Transverse colon (tissue), 4 donors: ENCODE measurements at regions not wholly inside any gene's neighbourhood (a gene's known extent, or its start where the extent isn't known, plus 50 kb on each side); places are given as distances from the start of the nearest gene placed in this dataset.

Experiments used
- EP300 ChIP-seq: sonication (generic); formaldehyde crosslinking; IDR thresholded peaks from one replicate; pipeline ENCODE4 v1.6.1; 2017; ENCODE audit warnings: antibody characterized with exemption, low read depth
- POLR2A ChIP-seq: fragments of 450-650 bp; IDR thresholded peaks from one replicate; pipeline ENCODE4 v1.6.1; 2016; ENCODE audit warnings: antibody characterized with exemption, mild to moderate bottlenecking, moderate library complexity
- POLR2AphosphoS5 ChIP-seq, 3 donors: sonication (generic); formaldehyde crosslinking; IDR thresholded peaks; one replicate each; pipeline ENCODE4 v1.6.1; 2016; ENCODE audit warnings: antibody characterized with exemption in 3 of 3
- TF ChIP-seq, protein P1 (sequence below), 5 experiments: fragments of 200-600 bp in 3 of 5; fragments of 450-650 bp in 2 of 5; sonication (generic) in 3 of 5; IDR thresholded peaks; 1 replicate in 2 of 5; 2 replicates in 3 of 5; pipeline ENCODE4 v1.5.1; 2016 to 2017; ENCODE audit warnings: antibody characterized with exemption in 5 of 5, inconsistent platforms in 3 of 5, mild to moderate bottlenecking in 2 of 5, moderate library complexity in 1 of 5

DNA sequence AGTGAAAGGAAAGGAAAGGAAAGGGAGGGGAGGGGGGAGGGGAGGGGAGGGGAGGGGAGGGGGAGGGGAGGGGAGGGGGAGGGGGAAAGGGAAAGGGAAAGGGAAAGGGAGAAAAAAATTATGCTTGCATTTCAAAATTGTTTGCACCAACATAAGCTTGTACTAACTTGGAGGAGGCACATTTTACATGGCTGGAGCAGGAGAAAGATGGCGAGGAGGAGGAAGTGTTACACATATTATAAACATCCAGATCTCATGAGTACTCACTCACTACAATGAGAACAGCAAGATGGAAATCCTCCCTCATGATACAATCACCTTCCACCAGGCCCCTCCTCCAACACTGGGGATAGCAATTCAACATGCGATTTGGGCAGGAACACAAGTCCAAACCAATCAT lies 660.2 kb upstream of the CDH2 start:
- no peak for TF ChIP-seq POLR2A
- TF ChIP-seq POLR2AphosphoS5 (IDR thresholded peaks at IDR 0.05): no peak
- TF ChIP-seq, protein P1, sequence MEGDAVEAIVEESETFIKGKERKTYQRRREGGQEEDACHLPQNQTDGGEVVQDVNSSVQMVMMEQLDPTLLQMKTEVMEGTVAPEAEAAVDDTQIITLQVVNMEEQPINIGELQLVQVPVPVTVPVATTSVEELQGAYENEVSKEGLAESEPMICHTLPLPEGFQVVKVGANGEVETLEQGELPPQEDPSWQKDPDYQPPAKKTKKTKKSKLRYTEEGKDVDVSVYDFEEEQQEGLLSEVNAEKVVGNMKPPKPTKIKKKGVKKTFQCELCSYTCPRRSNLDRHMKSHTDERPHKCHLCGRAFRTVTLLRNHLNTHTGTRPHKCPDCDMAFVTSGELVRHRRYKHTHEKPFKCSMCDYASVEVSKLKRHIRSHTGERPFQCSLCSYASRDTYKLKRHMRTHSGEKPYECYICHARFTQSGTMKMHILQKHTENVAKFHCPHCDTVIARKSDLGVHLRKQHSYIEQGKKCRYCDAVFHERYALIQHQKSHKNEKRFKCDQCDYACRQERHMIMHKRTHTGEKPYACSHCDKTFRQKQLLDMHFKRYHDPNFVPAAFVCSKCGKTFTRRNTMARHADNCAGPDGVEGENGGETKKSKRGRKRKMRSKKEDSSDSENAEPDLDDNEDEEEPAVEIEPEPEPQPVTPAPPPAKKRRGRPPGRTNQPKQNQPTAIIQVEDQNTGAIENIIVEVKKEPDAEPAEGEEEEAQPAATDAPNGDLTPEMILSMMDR (IDR thresholded peaks at IDR 0.05): no peak
- no peak for TF ChIP-seq EP300
